K562 (cell line): ENCODE measurements at regions not wholly inside any gene's neighbourhood (a gene's known extent, or its start where the extent isn't known, plus 50 kb on each side); places are given as distances from the start of the nearest gene placed in this dataset.

Source experiments
- ATAC-seq: fragments of 200-7000 bp; cut with Tn5 transposase; 3 replicates; pipeline ENCODE4 v1.9.1; 2020; ENCODE audit warnings: moderate library complexity
- BruUV-seq: library from RNA; stranded (reverse); fragments of 400-500 nt; replicated peaks from 2 replicates; lab custom pipeline; 2021; lab: Mats Ljungman, UMichigan
- CTCF ChIA-PET: fragments of 300-600 bp; formaldehyde crosslinking; extraction: SDS; loops from one replicate; lab custom pipeline; 2021; ENCODE audit warnings: low intra/inter-chr PET ratio; lab: Yijun Ruan, JAX
- POLR2A ChIA-PET: fragments of 300-600, 350-650 bp; sonication (Branson Sonifier 250); formaldehyde crosslinking; extraction: SDS; loops from one replicate; lab custom pipeline; 2021; ENCODE audit warnings: antibody characterized with exemption, inconsistent platforms; lab: Yijun Ruan, JAX
- DNase-seq, 4 experiments: peaks; one replicate each; pipeline versions ENCODE4 v3.0.0 to v3.0.0-alpha.2; 2011 to 2018; ENCODE audit warnings: low spot score in 3 of 4, mixed read lengths in 3 of 4; ENCODE audit errors: extremely low read depth in 1 of 4
- FAIRE-seq: peaks from 2 replicates; lab custom pipeline; 2011; peaks lifted over from hg19 to GRCh38; lab: Jason Lieb, UNC
- H2AFZ ChIP-seq: 2 replicates; pipeline ENCODE4 v1.6.0; 2011; ENCODE audit warnings: low read depth, low read length, control low read depth, inconsistent platforms
- H3K27ac ChIP-seq: fragments of 200-600 bp; 3 replicates; pipeline ENCODE4 v1.8.0; 2011; ENCODE audit warnings: low read depth, mild to moderate bottlenecking, control low read depth, inconsistent platforms, low read length, moderate library complexity, mixed read lengths; ENCODE audit errors: extremely low read depth
- H3K27me3 ChIP-seq, 2 experiments: fragments of 300-600 bp in 1 of 2; 2 replicates in 1 of 2; 3 replicates in 1 of 2; pipeline versions ENCODE4 v1.6.0 to v1.8.0; 2011; ENCODE audit warnings: inconsistent platforms in 2 of 2, low read length in 2 of 2, mild to moderate bottlenecking in 1 of 2, mixed read lengths in 1 of 2, moderate library complexity in 1 of 2; ENCODE audit not compliant: control insufficient read depth in 2 of 2, insufficient read depth in 2 of 2
- H3K36me3 ChIP-seq: fragments of 300-600 bp; 3 replicates; pipeline ENCODE4 v1.8.0; 2011; ENCODE audit warnings: mild to moderate bottlenecking, low read length, inconsistent platforms; ENCODE audit not compliant: control insufficient read depth, insufficient read depth
- H3K4me1 ChIP-seq, 2 experiments: fragments of 200-600 bp in 1 of 2; replicated peaks in 1 of 2; 2 replicates in 1 of 2; 3 replicates in 1 of 2; pipeline versions ENCODE4 v1.5.1 to v1.8.0; 2011; ENCODE audit warnings: inconsistent platforms in 2 of 2, low read length in 2 of 2, mild to moderate bottlenecking in 1 of 2, mixed read lengths in 1 of 2, moderate library complexity in 1 of 2; ENCODE audit not compliant: control insufficient read depth in 2 of 2, insufficient read depth in 2 of 2
- H3K4me2 ChIP-seq: 2 replicates; pipeline ENCODE4 v1.6.1; 2011; ENCODE audit warnings: low read length, control low read depth, inconsistent platforms, mixed read lengths; ENCODE audit not compliant: insufficient read depth
- H3K4me3 ChIP-seq: fragments of 200-600 bp; sonication (generic), shearing (Covaris generic); 2 replicates; pipeline ENCODE4 v1.5.1; 2016; ENCODE audit warnings: control low read depth, inconsistent platforms
- H3K79me2 ChIP-seq: fragments of 200-600 bp; 3 replicates; pipeline ENCODE4 v1.8.0; 2011; ENCODE audit warnings: low read length, inconsistent platforms; ENCODE audit not compliant: control insufficient read depth, insufficient read depth
- H3K9ac ChIP-seq, 2 experiments: 2 replicates each; pipeline versions ENCODE4 v1.6.0 to v1.6.1; 2011; ENCODE audit warnings: low read depth in 2 of 2, low read length in 2 of 2, control low read depth in 1 of 2, inconsistent platforms in 1 of 2, mild to moderate bottlenecking in 1 of 2, mixed read lengths in 1 of 2; ENCODE audit not compliant: insufficient read depth in 1 of 2
- H3K9me1 ChIP-seq: one replicate; pipeline ENCODE4 v1.6.0; 2011; ENCODE audit warnings: inconsistent platforms, mild to moderate bottlenecking, low read length, moderate library complexity; ENCODE audit not compliant: control insufficient read depth, insufficient read depth
- H3K9me3 ChIP-seq: replicated peaks from 2 replicates; pipeline ENCODE4 v1.5.1; 2011; ENCODE audit warnings: low read depth, low read length, inconsistent platforms; ENCODE audit not compliant: control insufficient read depth, insufficient read depth
- H4K20me1 ChIP-seq: replicated peaks from 2 replicates; pipeline ENCODE4 v1.6.1; 2011; ENCODE audit warnings: low read length, inconsistent platforms, mixed read lengths; ENCODE audit not compliant: control insufficient read depth, insufficient read depth
- BDP1 ChIP-seq: IDR thresholded peaks from 3 replicates; pipeline ENCODE4 v1.6.1; 2011; ENCODE audit not compliant: insufficient read length, insufficient read depth
- CUX1 ChIP-seq: fragments of 200-800 bp; sonication (Bioruptor generic); IDR thresholded peaks from 2 replicates; pipeline ENCODE4 v1.6.1; 2016; ENCODE audit warnings: missing genetic modification characterization, missing compliant biosample characterization
- HDAC8 ChIP-seq: fragments of 450-650 bp; IDR thresholded peaks from 2 replicates; pipeline ENCODE4 v1.6.1; 2016; ENCODE audit warnings: mild to moderate bottlenecking, missing genetic modification characterization, moderate library complexity, missing compliant biosample characterization
- HNRNPLL ChIP-seq: fragments of 200-400 bp; formaldehyde crosslinking; IDR thresholded peaks from 2 replicates; pipeline ENCODE4 v1.6.1; 2017; ENCODE audit warnings: low read length, low read depth, mild to moderate bottlenecking; ENCODE audit not compliant: poor library complexity, severe bottlenecking
- MYC ChIP-seq, 2 experiments: fragments of 250-450 bp in 1 of 2; sonication (Bioruptor Pico) in 1 of 2; IDR thresholded peaks; 2 replicates each; pipeline versions ENCODE4 v1.5.1 to v1.6.1; 2012 to 2021; ENCODE audit warnings: low read depth in 2 of 2, borderline replicate concordance in 1 of 2, improper control_type of control experiment in 1 of 2, low read length in 1 of 2, mild to moderate bottlenecking in 1 of 2, moderate library complexity in 1 of 2
- NR2C2 ChIP-seq, 2 experiments: fragments of 200-800 bp in 1 of 2; sonication (Bioruptor generic) in 1 of 2; sonication (generic) in 1 of 2; formaldehyde crosslinking in 1 of 2; IDR thresholded peaks; 2 replicates each; pipeline versions ENCODE4 v1.6.1 to v1.8.0; 2016 to 2022; ENCODE audit warnings: mild to moderate bottlenecking in 1 of 2, missing compliant biosample characterization in 1 of 2, missing genetic modification characterization in 1 of 2, missing genetic modification reagents in 1 of 2
- SMARCA5 ChIP-seq: fragments of 450-650 bp; IDR thresholded peaks from 2 replicates; pipeline ENCODE4 v1.6.1; 2016
- TCFL5 ChIP-seq: fragments of 250-450 bp; sonication (Bioruptor Pico); conservative IDR thresholded peaks from 2 replicates; pipeline ENCODE4 v1.6.1; 2021; ENCODE audit warnings: mild to moderate bottlenecking, moderate library complexity, matching md5 sums
- TRIM28 ChIP-seq: fragments of 450-650 bp; IDR thresholded peaks from 2 replicates; pipeline ENCODE4 v1.6.1; 2017
- ZBTB43 ChIP-seq: sonication (generic); formaldehyde crosslinking; IDR thresholded peaks from 2 replicates; pipeline ENCODE4 v1.8.0; 2023; ENCODE audit warnings: mild to moderate bottlenecking, missing genetic modification reagents
- ZC3H8 ChIP-seq: fragments of 450-650 bp; IDR thresholded peaks from 2 replicates; pipeline ENCODE4 v1.6.1; 2017
- ZEB2 ChIP-seq: fragments of 450-650 bp; IDR thresholded peaks from 2 replicates; pipeline ENCODE4 v1.6.1; 2016
- ZNF23 ChIP-seq: fragments of 250-450 bp; sonication (Bioruptor Pico); IDR thresholded peaks from 2 replicates; pipeline ENCODE4 v1.4.0; 2020; ENCODE audit warnings: mild to moderate bottlenecking
- WGBS: fragments of 100-300 bp; shearing (Covaris generic); methylation state at CpG from one replicate; pipeline ENCODE4 v1.1.6; 2016; ENCODE audit warnings: low coverage, mixed read lengths; ENCODE audit not compliant: insufficient coverage; ENCODE audit errors: missing lambda C conversion rate; 5-methylcytosine and 5-hydroxymethylcytosine counted together
- in situ Hi-C: fragments of 300-500 bp; cut with MboI; formaldehyde crosslinking; loops from 4 replicates; pipeline ENCODE4 v1.15.0; 2018; ENCODE audit warnings: inconsistent platforms, mixed read lengths
- intact Hi-C: fragments of 100-400 bp; cut with micrococcal nuclease; formaldehyde crosslinking; loops from 2 replicates; pipeline ENCODE4 v1.14.2; 2022
- TF ChIP-seq, protein P1 (sequence below), 2 experiments: IDR thresholded peaks; 2 replicates each; pipeline ENCODE4 v1.6.1; 2011; ENCODE audit warnings: borderline replicate concordance in 1 of 2, control low read depth in 1 of 2, low read depth in 1 of 2, low read length in 1 of 2, mild to moderate bottlenecking in 1 of 2, mixed read lengths in 1 of 2, moderate library complexity in 1 of 2; ENCODE audit not compliant: insufficient read depth in 1 of 2, insufficient read length in 1 of 2, poor library complexity in 1 of 2, severe bottlenecking in 1 of 2; ENCODE audit errors: extremely low read depth in 1 of 2

GRCh38 chr5:37899037-37899436 is 59.2 kb upstream of the GDNF start:
- CTCF ChIA-PET: interaction anchor here (0.7 kb wide), 1 partner anchor 294 kb away, joined by 3 read pairs; no protein-coding TSS in a partner anchor
- no peaks in the 10 kb centered on the region for H3K27me3 ChIP-seq
- H3K9ac ChIP-seq: no peak overlapping the region
- BruUV-seq: no TSS peak
- DNase-seq (no peak), ATAC-seq (no peak), FAIRE-seq (no peak)
- in situ Hi-C loops (no loop called here), intact Hi-C loops (no loop called here)
- no peak overlapping the region for H2AFZ ChIP-seq
- WGBS: 0% methylated on average over 1 of the region's 1 CpG
- no peaks in the 10 kb centered on the region for H3K9me3 ChIP-seq
- no peaks in the 10 kb centered on the region for H3K9me1 ChIP-seq
- H3K27ac ChIP-seq: no peak overlapping the region
- H3K4me2 ChIP-seq: no peak overlapping the region
- H3K4me1 ChIP-seq: no peaks in the 10 kb centered on the region
- TF ChIP-seq ZC3H8 (no peak), ZEB2 (no peak), BDP1 (no peak), TCFL5 (CRISPR knock-in tag) (no peak), HDAC8 (tag) (no peak), MYC (IDR thresholded peaks at IDR 0.05; ENCODE audit: low read depth, low read length) (no peak), MYC (CRISPR knock-in tag; IDR thresholded peaks at IDR 0.05; ENCODE audit: borderline replicate concordance, low read depth) (no peak), NR2C2 (CRISPR knock-in tag; IDR thresholded peaks at IDR 0.05) (no peak), NR2C2 (tag; IDR thresholded peaks at IDR 0.05) (no peak), TRIM28 (no peak), SMARCA5 (no peak), ZBTB43 (CRISPR knock-in tag) (no peak), CUX1 (CRISPR knock-in tag) (no peak), ZNF23 (CRISPR knock-in tag) (no peak), HNRNPLL (no peak)
- TF ChIP-seq, protein P1, sequence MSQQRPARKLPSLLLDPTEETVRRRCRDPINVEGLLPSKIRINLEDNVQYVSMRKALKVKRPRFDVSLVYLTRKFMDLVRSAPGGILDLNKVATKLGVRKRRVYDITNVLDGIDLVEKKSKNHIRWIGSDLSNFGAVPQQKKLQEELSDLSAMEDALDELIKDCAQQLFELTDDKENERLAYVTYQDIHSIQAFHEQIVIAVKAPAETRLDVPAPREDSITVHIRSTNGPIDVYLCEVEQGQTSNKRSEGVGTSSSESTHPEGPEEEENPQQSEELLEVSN (IDR thresholded peaks at IDR 0.05; ENCODE audit: borderline replicate concordance in 1 of 2, extremely low read depth in 1 of 2, insufficient read depth in 1 of 2, insufficient read length in 1 of 2, low read depth in 1 of 2, low read length in 1 of 2, poor library complexity in 1 of 2, severe bottlenecking in 1 of 2): no peak
- no peaks in the 10 kb centered on the region for H3K36me3 ChIP-seq
- POLR2A ChIA-PET: no interaction called here
- no peaks in the 10 kb centered on the region for H4K20me1 ChIP-seq
- no peak overlapping the region for H3K4me3 ChIP-seq
- H3K79me2 ChIP-seq: no peaks in the 10 kb centered on the region
